Brain pericyte (primary cell): ENCODE measurements at regions not wholly inside any gene's neighbourhood (a gene's known extent, or its start where the extent isn't known, plus 50 kb on each side); places are given as distances from the start of the nearest gene placed in this dataset.
"Not testable (repeated sequence)": the region's sequence is repeated elsewhere in the genome, so short reads cannot be mapped to it uniquely, and the experiment has no call there.

Experiments used
- DNase-seq: peaks from one replicate; pipeline ENCODE4 v3.0.0-alpha.2; 2012; ENCODE audit warnings: low read depth, low spot score

DNA sequence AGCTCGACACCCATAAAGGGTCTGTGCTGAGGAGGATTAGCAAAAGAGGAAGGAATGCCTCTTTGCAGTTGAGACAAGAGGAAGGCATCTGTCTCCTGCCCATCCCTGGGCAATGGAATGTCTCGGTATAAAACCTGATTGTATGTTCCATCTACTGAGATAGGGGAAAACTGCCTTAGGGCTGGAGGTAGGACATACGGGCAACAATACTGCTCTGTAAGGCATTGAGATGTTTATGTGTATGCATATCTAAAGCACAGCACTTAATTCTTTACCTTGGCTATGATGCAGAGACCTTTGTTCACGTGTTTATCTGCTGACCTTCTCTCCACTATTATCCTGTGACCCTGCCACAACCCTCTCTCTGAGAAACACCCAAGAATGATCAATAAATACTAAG, 210.7 kb downstream of the POTED start:
- not testable (repeated sequence) for DNase-seq

DNA sequence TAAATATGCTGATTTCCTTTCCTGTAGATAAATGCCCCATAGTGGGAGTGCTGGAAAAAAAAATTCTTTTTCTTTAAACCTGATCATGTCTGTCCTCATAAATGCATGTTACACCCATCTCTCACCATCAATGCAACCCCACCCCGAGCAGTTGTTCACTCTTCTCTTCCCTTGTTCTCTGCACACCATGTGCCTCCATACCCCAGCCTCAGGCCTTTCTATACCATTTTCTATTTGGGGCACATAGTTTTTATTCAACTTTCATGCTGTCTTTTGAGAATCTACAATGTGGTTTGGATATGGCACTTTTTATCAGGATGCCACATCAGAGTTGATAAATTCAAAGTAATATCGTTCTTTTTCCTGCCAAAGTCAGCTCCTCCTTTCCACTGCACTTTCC, 202.6 kb downstream of the POTED start:
- DNase-seq, result not testable (repeated sequence)

DNA sequence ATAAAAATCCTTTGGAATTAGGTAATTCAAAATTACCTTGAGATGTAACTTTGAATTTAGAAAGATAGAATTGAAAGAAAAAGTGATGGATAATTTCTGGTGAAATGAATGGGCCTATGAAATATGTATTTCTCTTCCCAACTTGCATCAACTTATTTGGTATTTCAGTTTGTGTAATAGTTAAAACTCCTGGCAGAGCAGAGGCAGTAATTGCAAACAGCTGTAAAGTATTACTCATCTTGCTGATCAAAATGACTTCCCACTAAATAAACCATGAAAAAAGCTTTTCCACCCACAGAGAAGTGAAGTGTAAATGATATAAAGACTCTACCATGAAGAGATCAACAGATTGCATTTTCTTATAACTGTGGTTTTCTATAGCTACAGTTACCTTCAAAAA, 201.0 kb downstream of the POTED start:
- not testable (repeated sequence) for DNase-seq

DNA sequence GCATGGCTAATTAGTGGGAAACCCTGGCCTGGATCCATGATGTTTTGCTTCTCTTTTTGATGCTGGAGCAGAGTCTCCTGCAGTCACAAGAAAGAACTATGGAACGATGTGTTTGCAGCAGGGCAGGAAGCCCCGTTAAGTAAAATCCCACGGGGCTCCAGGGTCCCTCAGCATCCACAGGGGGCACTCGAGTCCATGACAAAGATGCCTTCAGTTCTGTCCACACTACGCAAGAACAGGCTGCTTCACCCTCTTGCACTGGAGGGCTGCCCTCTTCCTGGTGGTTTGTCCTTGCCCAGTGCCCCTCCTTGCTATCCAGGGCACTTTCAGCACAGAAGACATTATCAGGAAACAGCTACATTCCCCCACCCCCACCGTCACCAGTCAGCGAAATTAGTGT, 196.9 kb downstream of the POTED start:
- DNase-seq, result not testable (repeated sequence)

DNA sequence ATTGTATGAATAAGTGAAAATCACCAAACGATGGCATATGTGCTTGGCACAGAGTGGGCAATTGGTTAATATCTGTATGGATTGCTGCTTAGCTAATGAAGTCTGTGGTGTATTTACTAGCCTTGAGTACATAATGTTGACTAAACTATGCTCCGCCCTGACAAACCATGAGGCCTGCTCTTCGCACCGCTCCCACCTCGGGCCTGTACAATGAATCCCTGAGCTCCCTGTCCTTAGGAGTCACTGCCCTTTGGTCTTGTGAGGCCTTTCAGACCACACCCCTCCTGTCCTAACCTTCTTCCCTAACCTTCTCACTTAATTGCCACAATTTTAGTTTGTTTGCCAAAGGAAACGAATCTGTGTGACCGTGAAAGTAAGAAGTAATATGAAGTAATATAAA, 193.2 kb downstream of the POTED start:
- not testable (repeated sequence) for DNase-seq
